ENCODE measurements at regions not wholly inside any gene's neighbourhood (a gene's known extent, or its start where the extent isn't known, plus 50 kb on each side); places are given as distances from the start of the nearest gene placed in this dataset.

DNA sequence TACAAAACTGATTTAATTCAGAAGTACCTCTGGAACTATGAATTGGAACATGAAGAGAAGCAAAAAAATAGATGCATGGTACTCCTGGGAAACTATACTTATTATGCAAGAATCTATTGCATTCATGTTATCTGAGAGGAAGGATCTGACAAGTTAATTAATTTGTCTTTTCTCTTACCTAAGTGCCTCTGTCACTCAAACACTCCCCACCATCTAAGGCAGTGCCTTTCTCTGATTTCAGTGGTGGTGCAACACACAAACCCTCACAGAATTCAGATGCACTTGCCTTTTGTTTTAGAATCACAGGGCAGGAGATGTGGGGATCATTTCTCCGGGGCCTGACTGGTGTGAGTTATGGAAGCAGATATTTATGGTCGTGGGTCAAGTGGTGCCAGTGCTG is 52.5 kb upstream of the C9orf72 start:
- in situ Hi-C loops (cut with MboI; ENCODE audit: low sequenced_read_pairs), result no loop called here

DNA sequence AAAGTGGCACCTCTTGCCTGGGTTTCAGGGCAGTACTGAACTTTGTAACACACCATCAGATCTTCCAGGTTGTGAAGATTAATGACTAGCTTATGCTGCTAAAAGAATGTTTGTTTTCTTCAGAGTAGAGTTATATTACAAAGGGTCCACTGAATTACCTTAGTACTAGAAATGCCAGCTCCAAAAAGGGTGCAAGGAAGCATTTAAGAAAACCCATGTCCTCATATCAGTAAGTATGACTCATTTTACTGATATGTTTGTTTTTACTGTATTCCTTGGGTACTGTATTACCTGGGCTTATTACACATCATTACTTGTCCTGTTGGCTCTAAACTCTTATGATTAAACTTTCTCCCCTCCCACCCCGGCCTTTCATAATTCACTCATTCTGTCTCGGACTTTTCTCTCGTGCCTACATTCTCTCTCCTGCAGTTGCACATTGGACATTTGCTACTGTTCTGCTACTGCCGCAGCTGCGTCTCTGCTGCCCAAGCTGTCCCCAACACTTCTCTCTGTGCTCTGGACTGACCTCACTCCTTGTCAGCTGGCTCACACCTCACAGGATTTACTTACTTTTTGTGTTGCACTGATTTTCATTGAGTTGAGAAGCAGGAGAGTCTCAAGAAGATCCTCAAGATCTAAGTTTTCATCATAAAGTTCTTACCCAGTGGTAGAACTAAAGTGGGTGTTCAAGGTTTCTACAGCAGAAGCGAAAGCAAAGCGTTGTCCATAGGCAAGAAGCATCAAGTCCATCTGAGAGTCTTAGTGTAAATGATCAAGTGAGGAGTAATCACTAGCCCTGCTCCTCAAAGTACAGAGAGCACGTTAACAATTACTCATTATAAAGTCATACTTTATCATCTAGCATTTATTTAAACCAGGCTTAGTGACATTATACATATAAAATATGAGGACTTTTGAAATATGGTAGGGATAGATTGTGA is 53.2 kb upstream of the C9orf72 start:
- in situ Hi-C loops (cut with MboI; ENCODE audit: low sequenced_read_pairs), result no loop called here

DNA sequence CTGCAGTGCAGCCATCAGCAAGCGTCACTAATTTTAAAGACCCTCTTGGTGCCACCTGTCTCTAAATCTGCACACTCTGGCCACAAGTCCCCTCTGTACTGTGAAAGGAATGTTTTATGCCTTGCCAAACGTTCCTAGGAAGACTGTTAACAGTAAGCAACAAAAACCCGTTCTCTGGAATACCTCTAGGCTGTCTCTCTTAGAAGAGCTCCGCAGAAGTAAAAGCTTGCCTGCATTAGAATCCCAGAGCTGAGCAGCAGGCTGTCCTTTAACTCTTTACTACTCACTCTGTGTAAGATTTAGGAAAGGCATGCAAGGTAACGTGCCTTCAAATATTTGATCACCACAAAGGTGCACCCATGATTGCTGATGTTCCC is 53.9 kb upstream of the C9orf72 start:
- in situ Hi-C loops (cut with MboI; ENCODE audit: low sequenced_read_pairs), result no loop called here

DNA sequence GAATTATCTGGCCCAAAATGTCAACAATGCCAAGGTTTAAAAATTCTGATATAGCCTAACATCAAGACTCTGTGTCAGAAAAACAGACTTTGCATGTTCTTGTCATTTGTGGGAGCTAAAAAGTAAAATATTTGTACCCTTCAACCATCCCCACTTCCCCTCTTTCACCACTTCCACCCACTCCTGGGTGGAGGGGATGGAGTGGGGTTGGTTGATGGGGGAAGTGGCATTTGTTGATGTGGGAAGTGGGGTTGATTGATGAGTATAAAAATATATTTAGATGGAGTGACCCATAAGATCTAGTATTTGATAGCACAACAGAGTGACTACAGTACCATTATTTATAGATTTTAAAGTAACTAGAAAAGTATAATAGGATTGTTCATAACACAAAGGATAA is 55.0 kb upstream of the C9orf72 start:
- in situ Hi-C loops (cut with MboI; ENCODE audit: low sequenced_read_pairs), result no loop called here

DNA sequence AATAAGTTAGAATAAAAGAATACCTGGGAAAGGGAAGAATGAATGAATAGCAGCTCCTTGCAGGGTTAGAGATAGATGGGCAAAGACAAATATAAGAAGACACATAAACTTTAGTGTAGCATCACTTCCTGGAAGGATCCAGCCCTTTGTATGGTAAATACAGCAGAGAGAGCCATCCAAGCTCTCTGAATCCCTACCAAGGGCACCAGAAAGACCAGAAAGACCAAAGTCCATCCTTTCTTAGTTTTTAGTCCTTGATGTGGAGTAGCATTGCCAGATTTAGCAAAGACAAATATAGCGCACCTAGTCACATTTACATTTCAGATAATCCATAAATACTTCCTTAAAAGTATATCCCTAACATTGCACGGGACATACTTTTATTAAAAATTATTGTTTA is 56.1 kb upstream of the C9orf72 start:
- in situ Hi-C loops (cut with MboI; ENCODE audit: low sequenced_read_pairs), result no loop called here

DNA sequence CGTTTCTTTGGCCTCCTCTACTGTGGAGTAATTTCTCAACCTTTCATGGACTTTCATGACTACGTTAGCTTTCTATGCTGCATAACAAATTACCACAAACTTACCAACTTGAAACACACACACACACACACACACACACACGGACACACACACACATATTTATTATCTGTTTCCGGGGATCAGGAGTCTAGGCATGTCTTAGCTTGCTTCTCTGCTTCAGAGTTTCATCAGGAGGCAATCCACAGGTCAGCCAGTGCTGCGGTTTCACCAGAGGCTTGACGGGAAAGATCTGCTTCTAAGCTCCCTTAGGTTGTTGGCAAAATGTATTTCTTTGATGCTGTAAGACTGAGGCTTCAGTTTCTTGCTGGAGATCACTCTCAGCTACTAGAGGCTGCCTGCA is 59.0 kb upstream of the C9orf72 start:
- in situ Hi-C loops (cut with MboI; ENCODE audit: low sequenced_read_pairs), result no loop called here

DNA sequence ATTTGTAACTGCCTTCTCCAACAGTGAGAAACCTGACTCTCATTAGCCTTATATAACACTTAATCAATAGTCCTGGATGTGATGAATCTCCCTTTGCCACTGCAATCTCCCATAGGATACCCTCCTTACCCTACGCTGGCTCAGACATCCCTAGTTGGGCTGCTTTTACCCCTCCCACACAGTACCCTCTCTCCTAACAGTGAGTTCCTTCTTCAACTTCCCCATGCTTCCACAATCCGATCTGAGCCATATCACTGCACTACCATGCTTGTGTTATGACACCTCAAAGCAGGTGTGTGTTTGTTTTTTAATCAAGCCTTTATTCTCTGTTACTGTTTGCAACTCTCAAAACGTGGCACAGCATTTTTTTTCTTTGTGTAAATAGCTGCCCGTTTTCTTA is 60.5 kb upstream of the C9orf72 start:
- in situ Hi-C loops (cut with MboI; ENCODE audit: low sequenced_read_pairs), result no loop called here

DNA sequence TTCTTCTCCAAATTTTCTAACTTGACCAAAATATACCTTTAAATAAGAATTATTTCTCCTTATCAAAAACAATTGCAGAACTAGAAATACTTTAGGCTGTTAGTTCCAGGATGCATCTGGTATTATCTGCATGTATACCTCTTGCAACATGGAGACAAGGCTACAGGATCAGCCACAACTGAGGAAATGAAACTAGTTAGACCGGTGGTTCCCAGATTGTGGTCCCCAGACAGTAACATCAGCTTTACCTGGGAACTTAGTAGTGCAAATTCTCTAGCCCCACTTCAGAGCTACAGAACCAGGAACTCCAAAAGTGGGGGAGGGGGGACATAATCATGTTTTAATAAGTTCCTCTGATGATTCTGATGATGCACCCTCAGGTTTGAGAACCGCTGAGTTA is 61.6 kb upstream of the C9orf72 start:
- in situ Hi-C loops (cut with MboI; ENCODE audit: low sequenced_read_pairs), result no loop called here

DNA sequence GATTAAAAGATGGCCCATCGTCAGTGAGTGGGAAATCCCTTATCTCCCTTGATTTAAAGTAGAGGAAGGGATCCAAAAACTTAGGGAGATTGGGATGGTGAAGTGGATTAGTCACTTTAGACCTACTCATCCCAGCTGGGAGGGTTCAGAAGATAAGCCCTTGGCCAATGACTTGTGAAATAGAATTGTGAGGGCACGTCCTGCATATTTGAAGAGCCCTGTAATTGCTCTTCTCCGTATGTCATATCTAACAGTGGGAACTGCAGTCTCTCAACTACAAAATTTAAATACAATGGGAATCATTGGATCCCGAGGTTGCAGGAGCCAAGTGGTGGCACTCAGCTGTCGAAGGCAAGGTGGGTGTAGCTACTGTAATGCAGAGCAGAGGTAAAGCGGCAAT is 65.4 kb upstream of the C9orf72 start:
- in situ Hi-C loops (cut with MboI; ENCODE audit: low sequenced_read_pairs), result no loop called here

DNA sequence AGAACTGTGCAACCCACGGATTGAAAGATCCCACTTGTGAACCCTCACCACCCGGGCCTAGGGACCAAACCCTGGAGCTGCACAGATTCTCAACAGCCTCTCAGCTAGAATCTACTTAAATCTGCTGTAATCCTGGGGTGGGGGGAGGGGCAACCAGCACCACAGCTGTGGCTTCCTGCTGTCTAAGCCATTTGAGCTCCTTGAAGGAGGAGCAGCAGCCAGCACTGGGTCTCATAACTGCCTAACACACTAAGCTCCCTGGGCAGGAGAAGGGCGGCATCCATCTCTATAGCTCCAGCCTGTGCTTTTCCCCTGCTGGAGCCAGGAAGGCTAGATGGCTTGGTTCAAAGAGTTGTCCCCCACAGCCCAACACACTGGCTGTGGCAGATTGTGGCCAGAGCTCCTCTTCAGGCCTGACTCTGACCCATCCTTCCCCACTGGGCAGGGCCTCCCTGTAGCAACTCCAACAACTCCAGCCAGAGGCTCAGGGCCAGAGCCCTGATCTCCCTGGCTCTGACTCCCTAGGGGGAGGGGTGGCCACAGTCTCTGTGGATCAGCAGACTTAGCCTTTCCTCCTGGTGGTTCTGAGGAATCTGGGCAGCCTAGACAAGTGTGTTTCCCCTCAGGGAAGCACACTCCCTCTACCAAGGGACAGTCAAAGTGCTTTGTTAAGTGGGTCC is 72.0 kb upstream of the C9orf72 start:
- in situ Hi-C loops (cut with MboI; ENCODE audit: low sequenced_read_pairs), result no loop called here

DNA sequence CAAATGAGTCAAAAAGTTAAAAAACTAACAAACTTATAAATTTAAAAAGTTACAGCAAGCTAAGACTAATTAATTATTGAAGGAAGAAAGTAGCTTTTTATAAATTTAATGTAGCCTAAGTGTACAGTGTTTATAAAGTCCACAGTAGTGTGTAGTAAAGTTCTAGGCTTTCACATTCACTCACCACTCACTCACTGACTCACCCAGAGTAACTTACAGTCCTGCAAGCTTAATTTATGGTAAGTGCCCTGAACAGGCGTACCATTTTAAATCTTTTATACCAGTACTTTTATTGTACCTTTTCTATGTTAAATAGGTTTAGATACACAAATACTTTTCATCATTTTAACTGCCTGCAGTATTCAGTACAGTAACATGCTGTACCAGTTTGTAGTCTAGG is 80.0 kb upstream of the C9orf72 start:
- in situ Hi-C loops (cut with MboI; ENCODE audit: low sequenced_read_pairs), result no loop called here

DNA sequence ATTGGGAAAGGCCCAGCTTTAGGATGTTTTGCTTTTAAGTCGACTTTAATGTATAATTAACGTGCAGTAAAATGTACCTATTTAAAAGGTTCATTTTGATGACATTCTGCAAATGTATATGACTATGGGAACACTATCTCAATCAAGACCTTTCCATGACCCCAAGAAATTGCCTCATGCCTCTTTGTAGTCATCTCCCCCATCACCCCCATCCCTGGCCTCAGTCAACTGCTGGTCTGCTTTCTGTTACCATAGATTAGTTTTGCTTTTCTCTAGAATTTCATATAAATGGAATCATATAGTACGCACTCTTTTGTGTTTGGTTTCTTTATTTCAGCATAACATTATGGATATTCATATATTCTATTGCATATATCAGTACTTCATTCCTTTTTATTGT is 80.7 kb upstream of the C9orf72 start:
- in situ Hi-C loops (cut with MboI; ENCODE audit: low sequenced_read_pairs), result no loop called here

DNA sequence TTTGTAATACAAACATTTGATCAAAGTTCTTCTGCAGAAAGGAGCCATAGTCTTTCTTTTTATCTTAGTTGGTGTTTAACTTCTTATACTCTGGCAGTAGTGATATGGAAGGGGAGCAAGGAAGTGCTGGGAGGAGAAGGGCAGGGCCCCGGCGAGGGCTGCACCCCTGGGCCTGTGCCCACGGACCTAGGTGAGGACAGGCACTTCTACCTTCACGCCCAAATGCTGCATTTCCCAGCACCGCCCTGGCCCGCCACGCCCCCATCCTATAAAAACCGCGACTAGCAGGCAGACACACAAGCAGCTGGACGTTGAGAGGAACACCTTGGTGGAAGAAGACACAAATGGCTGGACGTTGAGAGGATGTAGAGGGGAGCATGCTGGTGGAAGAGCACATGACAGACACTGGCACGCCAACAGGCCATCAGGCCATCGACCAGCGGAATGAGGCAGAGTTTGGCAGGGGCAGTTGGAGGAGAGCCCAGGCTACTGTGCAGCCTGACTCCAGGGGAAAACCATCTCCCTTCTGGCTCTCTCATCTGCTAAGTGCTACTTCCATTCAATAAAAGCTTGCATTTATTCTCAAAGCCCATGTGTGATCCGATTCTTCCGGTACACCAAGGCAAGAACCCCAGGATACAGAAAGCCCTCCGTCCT is 81.5 kb upstream of the C9orf72 start:
- in situ Hi-C loops (cut with MboI; ENCODE audit: low sequenced_read_pairs), result no loop called here

DNA sequence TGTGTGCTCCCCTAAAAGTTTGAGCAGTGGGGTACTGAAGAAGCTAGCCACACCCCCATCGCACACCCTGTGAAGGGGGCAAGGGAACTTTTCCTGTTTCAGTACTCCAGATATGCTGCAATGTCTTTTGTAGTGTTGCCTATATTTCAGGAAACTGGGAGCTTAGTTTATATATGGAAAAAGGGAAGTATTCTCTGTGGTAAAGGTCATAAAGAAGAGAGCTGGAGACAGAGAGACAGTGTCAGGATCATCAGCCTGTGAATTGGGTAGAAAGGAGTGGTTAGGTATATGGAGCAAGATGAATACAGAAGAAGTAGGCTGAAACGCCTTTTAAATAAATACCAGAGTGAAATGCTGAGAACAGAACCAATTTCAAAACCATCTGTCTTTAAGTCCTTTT is 82.2 kb upstream of the C9orf72 start:
- in situ Hi-C loops (cut with MboI; ENCODE audit: low sequenced_read_pairs), result no loop called here

DNA sequence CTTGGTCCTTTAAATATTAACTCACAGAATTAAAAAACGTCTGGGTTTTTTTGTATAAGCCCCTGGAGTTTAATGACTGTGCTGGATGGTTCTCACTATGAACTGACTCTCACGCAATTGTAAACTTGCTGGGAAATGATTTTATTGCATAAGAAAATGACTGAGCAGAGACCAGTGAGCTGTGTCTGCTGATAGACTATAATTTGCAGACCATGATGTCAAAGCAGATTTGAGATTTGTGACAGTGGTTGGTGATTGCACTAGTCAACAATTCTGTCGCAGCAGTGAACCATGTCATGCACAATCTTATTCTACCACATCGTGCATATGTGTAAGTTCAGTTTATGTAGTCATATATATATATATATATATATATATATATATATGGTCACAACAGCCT is 85.7 kb upstream of the C9orf72 start:
- in situ Hi-C loops (cut with MboI; ENCODE audit: low sequenced_read_pairs), result no loop called here

DNA sequence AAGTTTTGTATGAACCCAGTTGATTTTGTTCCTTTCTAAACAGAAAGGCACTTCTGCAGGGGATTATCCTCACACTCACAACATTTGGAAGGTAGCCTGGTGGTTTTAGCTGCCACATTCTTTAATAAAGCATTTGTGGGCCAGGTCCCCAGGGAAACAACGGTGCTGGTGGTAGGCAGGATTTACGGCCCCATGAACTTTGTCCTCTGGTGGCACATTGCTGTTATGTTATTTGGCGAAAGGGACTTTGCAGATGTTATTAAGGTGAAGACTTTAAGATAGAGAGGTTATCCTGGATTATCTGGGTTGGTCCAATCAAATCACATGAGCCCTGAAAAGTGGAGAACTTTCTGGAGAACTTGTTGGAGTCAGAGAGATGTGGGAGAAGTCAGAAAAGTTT is 86.3 kb upstream of the C9orf72 start:
- in situ Hi-C loops (cut with MboI; ENCODE audit: low sequenced_read_pairs), result no loop called here

DNA sequence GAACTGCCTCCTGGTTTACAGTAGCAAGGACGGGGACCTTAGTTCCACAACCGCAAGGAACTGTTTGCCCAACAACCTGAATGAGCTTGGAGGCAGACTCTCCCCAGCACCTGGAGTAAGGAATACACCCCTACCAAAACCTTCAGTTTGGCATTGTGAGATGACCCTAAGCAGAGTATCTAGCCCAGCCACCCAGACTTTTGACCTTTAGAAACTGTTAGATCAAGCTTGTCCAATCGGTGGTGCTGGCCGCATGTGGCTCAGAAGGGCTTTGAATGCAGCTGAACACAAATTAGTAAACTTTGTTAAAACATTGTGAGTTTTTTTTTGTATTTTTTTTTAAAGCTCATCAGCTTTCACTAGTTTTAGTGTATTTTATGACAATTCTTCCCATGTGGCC is 86.9 kb upstream of the C9orf72 start:
- in situ Hi-C loops (cut with MboI; ENCODE audit: low sequenced_read_pairs), result no loop called here

DNA sequence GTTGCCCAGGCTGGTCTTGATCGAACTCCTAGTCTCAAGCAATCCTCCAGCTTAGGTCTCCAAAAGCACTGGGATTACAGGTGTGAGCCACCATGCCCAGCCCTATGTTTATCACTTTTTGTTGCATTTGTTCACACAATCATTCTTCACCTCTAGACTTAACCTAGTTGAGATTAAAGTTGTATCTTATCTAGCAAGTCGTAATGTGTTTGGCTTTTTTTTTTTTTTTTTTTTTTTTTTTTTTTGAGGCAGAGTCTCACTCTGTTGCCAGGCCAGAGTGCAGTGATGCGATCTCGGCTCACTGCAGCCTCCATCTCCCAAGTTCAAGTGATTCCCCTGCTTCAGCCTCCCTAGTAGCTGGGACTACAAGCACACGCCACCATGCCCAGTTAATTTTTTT is 90.2 kb upstream of the C9orf72 start:
- in situ Hi-C loops (cut with MboI; ENCODE audit: low sequenced_read_pairs), result no loop called here

DNA sequence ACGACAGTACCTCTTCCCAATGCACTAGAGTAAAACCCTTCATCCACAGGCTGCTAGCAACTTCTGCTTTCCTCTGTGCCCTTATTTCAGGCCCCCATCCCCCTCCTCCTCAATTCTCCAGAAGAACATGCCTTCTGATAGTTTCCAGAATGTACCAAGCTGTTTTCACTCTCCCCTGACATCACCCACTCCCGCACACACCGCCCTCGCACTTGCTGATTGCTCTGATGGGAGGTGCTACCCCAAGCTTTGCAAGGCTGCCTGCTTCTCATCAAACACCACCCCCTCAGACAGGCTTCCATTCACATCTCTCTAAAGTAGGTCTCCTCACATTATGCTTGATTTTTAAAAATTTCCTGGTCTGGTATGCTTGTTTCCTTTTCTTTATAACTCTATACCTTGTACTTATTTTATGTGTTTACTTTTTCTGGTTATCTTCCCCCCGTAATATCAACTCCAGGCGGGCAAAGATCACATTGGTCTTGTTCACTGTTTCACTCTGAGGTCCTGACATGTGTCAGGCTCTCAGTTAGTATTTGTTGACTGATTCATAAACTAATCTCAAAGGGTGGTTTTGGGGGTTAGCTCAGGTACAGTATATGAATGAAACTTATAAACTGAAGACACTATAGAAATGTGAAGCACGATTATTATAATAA is 91.0 kb upstream of the C9orf72 start:
- in situ Hi-C loops (cut with MboI; ENCODE audit: low sequenced_read_pairs), result no loop called here

DNA sequence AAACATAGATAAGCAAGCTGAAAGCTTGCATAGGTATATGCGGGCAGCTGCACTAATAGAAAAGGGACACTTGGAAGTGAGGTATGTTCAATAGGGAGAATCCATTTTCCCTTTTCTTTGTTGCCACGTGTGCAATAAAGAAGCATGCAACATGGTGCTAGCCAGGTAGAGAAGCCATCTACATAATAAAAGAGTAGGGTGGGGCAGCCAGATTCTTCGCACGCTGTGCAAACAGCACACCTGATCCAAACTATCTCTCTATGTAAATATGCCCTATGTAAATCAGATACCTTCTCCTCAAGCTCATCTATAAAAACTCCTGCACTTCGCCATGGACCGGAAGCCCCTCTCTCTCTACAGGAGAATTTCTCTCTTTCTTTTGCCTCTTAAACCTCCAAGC is 91.9 kb upstream of the C9orf72 start:
- in situ Hi-C loops (cut with MboI; ENCODE audit: low sequenced_read_pairs), result no loop called here

DNA sequence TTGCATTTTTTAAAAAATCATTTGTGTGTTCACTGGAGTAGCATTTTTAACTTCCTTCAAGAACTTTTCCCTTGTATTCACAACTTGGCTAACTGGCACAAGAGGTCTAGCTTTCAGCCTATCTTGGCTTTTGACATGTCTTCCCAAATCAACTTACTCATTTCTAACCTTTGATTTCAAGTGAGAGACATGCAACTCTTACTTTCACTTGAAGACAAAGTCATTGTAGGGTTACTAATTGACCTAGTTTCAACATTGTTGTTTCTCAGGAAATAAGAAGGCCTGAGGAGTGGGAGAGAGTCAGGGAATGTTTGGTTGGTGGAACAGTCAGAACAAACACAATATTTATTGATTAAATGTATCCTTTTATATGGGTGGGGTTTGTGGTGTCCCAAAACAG is 95.0 kb upstream of the C9orf72 start:
- in situ Hi-C loops (cut with MboI; ENCODE audit: low sequenced_read_pairs), result no loop called here

All from HL-60/S4 (cell line).